IMR-90 (cell line): ENCODE measurements at regions not wholly inside any gene's neighbourhood (a gene's known extent, or its start where the extent isn't known, plus 50 kb on each side); places are given as distances from the start of the nearest gene placed in this dataset.

ENCODE experiments used
- CEBPB ChIP-seq: IDR thresholded peaks from 2 replicates; pipeline ENCODE4 v1.6.1; 2012; ENCODE audit warnings: low read depth, low read length, improper control_type of control experiment
- CHD1 ChIP-seq: IDR thresholded peaks from 2 replicates; pipeline ENCODE4 v1.6.1; 2012; ENCODE audit warnings: low read depth, low read length, improper control_type of control experiment
- CTCF ChIP-seq: conservative IDR thresholded peaks from 2 replicates; pipeline ENCODE4 v1.5.1; 2012; ENCODE audit warnings: mild to moderate bottlenecking, low read depth, low read length, improper control_type of control experiment
- ELK1 ChIP-seq: fragments of 150-350 bp; IDR thresholded peaks from 2 replicates; pipeline ENCODE4 v1.6.1; 2016; ENCODE audit warnings: low read depth, mild to moderate bottlenecking, low read length, moderate library complexity, borderline replicate concordance
- MAFK ChIP-seq: IDR thresholded peaks from 2 replicates; pipeline ENCODE4 v1.6.1; 2012; ENCODE audit warnings: low read depth, low read length, improper control_type of control experiment
- MAZ ChIP-seq: IDR thresholded peaks from 2 replicates; pipeline ENCODE4 v1.6.1; 2012; ENCODE audit warnings: low read depth, mild to moderate bottlenecking, low read length, improper control_type of control experiment, moderate library complexity, borderline replicate concordance
- MXI1 ChIP-seq: IDR thresholded peaks from 2 replicates; pipeline ENCODE4 v1.6.1; 2012; ENCODE audit warnings: low read depth, mild to moderate bottlenecking, low read length, moderate library complexity, borderline replicate concordance
- NFE2L2 ChIP-seq: fragments of 150-350 bp; IDR thresholded peaks from 2 replicates; pipeline ENCODE4 v1.6.1; 2016; ENCODE audit warnings: low read depth, mild to moderate bottlenecking, low read length
- POLR2A ChIP-seq: IDR thresholded peaks from 2 replicates; pipeline ENCODE4 v1.6.1; 2012; ENCODE audit warnings: mild to moderate bottlenecking, low read depth, low read length
- RAD21 ChIP-seq: IDR thresholded peaks from 2 replicates; pipeline ENCODE4 v1.6.1; 2012; ENCODE audit warnings: low read length, improper control_type of control experiment
- RFX5 ChIP-seq: IDR thresholded peaks from 2 replicates; pipeline ENCODE4 v1.8.0; 2012; ENCODE audit warnings: low read depth, mild to moderate bottlenecking, low read length, moderate library complexity
- SMC3 ChIP-seq: fragments of 150-350 bp; IDR thresholded peaks from 2 replicates; pipeline ENCODE4 v1.6.1; 2016; ENCODE audit warnings: low read depth, mild to moderate bottlenecking, antibody characterized with exemption, low read length, moderate library complexity
- USF2 ChIP-seq: fragments of 150-350 bp; IDR thresholded peaks from 2 replicates; pipeline ENCODE4 v1.6.1; 2017; ENCODE audit warnings: mild to moderate bottlenecking, antibody characterized with exemption, low read length, low read depth

DNA sequence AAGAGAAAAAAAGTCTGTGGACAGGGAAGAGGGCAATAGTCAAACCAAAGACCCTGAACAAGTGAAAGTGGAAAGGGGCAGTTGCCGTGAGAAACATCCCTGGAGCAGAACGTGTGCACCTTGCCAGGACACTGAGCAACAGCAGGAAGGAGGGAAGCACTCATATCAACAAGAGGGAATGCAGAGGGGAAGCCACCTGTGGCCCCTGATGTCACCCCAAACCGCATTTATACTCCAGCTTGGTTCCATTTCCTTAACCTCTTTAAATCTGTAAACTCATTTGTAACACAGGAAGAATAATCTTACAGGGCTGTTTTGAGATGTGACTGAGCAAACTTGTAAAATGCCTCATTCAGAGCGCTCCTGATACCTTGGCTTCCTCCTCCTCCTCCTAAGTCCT, 698.8 kb downstream of the DIAPH3 start:
- no peak for TF ChIP-seq CTCF
- TF ChIP-seq NFE2L2 = no peak
- no peak for TF ChIP-seq RFX5
- no peak for TF ChIP-seq USF2
- TF ChIP-seq RAD21 = no peak
- no peak for TF ChIP-seq SMC3
- TF ChIP-seq POLR2A = no peak
- TF ChIP-seq CEBPB = no peak
- no peak for TF ChIP-seq MAFK
- no peak for TF ChIP-seq CHD1
- TF ChIP-seq MXI1 = no peak
- TF ChIP-seq MAZ = no peak
- no peak for TF ChIP-seq ELK1
